Cerebellar cortex (tissue), 1 donor: ENCODE measurements at regions not wholly inside any gene's neighbourhood (a gene's known extent, or its start where the extent isn't known, plus 50 kb on each side); places are given as distances from the start of the nearest gene placed in this dataset.
"Not testable (repeated sequence)": the region's sequence is repeated elsewhere in the genome, so short reads cannot be mapped to it uniquely, and the experiment has no call there.

Source experiments
- DNase-seq: peaks from one replicate; pipeline ENCODE4 v3.0.0-alpha.2; 2015; ENCODE audit warnings: low spot score

DNA sequence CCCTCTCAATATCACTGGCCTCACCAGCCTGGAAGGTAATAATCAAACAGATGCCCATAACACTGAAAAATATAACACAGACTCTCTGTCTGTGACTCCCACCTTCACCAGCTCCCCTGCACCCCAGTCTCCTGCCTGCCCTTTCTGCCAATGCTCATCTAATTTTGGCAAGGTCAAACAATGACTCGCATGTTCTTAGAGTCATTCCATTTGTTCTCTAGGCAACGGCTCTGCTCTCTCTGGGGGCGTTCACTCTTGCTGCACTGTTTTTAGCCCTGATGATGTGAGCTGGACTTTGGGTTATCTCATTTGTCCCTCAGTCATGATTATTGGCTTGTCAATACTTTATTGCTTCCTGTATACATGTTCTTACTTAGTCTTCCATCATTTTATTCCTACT is 691.8 kb downstream of the FLRT2 start:
- no peak for DNase-seq

GRCh38 chr14:86221000-86221399 is 691.1 kb downstream of the FLRT2 start:
- DNase-seq, result no peak

DNA sequence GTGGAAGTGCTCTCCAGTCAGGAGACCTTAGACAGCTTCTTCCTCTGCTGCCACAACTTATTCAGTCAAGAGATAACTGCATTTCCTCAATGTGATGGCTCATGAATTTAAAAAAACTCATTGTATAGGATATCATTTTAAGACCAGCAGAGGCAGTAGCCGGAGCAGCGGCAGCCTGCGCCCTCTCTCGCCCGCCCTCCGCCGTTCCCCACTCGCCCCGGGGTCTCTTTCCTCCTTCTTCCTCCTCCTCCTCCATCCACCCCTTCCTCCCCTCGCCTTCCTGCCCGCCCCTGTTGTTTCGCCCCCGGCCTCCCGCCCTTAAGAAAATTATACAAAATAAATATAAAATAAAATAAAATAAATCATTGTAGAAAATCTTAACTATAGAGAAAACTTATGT is 687.6 kb downstream of the FLRT2 start:
- DNase-seq, result no peak

DNA sequence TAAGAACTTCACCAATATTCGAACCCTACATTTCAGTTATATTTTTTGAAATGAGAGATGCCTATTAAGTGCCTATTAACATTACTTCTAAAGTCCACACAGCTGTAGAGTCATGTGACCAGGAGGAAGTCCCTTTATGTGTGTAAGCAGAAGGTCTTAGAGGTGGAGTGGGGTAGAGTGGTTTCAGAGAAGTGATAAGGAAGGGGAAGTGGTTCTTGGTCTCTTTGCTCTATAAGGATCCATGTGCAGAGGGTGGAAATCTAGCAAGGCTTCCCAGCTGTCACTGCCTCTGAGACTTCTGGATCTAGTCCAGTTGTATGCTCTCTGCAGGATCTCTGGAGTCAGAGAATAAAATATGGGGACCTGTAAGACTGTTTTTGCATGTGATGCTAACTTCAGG is 673.9 kb downstream of the FLRT2 start:
- no peak for DNase-seq

DNA sequence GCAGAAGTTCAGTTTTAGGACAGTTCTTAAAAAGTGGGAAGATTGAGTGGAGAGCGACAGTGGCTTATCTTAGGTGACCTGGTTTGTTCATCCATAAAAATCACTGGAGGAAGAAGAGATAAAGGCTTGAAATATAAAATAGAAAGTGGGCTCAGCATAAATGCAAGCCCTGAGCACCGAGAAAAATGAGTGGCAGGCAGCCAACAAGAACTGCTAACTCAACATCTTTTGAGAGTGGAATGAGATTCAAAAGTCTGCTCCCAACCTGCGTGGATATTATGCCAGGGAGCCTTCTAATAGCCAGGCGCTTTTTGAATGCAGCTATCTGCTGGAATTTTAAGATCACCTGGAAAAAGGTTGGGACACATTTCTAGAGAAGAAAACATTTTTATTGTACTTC is 666.5 kb downstream of the FLRT2 start:
- no peak for DNase-seq

DNA sequence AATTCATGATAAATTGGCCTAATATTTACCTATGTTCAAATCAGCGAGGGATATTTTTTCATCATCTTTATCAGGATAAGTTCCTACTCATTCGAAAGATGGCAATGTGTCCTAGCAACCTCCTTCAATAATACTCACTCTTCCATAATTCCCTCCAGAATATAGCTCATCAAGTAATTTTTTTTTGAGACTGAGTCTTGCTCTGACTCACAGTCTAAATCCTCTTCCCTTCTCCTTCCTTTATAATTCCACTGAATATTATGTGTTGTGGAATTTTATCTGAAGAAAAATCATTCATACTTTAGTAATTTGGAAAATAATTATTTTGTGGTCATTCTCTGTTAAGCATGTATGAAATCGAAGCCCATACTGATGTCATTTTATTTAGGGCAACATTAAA is 663.8 kb downstream of the FLRT2 start:
- DNase-seq, result no peak

DNA sequence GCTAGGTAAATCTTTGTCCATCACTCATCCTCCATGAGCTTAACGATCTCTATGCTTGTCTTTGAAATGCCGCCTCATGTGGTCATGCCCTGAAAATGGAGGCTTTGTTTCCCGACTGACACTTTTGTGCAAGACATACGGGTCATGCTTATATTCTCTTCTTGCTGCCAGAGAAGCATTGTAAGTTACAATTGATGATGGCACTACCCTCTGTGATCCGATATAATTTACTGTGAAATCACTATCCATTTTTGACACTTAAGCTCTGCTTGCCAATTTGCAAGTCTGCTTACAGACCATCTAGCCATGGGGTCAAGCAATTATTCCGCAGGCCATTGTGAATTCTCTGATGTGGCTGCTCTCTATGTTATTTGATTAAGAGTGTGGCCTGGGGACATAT is 650.0 kb downstream of the FLRT2 start:
- DNase-seq, result no peak

DNA sequence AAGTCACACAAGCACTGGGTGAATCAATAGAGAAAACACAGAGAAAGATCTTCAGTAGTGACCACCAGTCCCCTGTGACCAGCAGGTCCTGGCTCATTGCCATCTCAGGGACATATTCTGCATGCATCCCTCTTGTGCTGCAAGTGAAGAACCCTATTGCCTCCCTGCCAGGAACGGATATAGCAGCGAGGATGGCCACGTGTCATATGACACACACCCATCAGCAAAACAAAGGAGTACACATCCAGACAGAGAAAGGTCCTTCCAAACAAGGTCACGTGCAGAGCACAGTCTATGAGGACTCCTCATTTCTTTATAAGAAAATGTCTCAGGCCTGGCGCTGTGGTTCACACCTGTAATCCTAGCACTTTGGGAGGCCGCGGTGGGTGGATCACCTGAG is 638.4 kb downstream of the FLRT2 start:
- DNase-seq, result no peak

DNA sequence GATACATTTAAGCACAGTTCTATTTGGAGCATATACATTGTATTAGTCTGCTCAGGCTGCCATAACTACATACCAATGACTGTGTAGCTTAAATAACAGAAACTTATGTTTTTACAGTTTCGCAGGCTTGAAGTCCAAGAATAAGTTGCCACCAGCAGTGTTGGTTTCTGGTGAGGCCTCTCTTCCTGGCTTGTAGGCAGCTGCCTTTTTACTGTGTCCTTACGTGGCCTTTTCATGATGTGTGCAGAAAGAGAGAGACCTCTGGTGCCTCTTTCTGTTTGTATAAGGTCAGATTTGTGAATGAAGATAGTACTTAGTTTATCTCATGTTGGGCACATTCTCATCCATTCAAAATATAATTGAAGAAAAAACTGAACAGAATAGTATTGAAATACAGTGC is 636.6 kb downstream of the FLRT2 start:
- DNase-seq, result no peak

DNA sequence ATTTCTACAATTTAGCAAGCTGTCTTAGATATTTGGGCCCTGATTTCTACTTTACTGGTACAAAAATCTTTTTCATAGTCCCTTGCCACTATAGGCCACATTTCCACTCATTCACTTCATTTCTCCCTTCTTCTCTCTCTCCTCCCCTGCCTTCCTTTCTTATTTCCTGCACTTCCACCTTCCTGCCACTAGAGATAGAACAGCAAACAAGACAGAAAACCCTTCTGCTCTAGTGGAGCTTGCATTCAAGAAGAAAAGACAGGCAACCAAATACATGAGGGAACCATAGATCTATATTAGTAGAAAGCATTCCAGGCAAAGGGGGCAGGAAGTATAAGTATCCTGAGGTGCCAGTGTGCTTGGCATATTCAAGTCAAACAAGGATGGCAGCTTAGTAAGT is 623.5 kb downstream of the FLRT2 start:
- DNase-seq, result no peak

DNA sequence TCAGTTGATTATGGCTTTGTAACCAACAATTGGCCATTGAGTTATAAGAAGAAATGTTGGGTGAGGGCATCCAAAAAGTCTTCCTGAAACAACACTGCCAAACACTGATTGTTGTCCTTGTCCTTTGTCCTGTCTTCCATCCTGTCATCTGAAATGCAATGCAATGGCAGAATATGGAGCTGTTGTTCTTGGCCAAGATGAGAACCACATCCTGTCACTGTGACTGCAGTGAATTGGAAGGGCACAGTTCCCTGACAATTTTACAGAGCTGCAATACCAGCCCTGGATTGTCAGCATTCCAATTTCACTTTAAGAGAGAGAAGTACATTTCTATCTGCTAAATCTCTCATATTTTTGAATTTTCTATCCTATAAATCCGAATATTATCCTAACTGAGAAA is 613.3 kb downstream of the FLRT2 start:
- DNase-seq, result no peak

DNA sequence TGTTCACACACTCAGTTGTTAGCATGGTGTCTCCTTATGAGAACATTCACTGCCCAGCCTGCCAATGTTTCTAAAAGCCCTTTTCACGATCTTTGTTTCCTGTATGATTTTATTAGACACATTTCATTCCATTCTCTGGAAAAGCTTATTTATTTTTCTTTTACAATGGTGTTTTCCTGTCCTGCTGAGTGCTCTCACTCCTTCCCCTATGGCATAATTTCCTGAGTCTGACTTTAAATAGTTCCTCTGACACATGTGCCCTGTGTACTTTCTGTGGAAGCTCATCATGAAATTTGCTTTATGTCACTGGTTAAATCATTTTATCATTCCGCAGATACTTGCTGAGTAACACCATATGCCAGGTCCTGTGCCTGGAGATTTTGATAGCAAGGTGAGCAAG is 612.0 kb downstream of the FLRT2 start:
- no peak for DNase-seq

- no peak for DNase-seq
Observed at GRCh38 chr14:86129426-86129825, 599.5 kb downstream of the FLRT2 start.

DNA sequence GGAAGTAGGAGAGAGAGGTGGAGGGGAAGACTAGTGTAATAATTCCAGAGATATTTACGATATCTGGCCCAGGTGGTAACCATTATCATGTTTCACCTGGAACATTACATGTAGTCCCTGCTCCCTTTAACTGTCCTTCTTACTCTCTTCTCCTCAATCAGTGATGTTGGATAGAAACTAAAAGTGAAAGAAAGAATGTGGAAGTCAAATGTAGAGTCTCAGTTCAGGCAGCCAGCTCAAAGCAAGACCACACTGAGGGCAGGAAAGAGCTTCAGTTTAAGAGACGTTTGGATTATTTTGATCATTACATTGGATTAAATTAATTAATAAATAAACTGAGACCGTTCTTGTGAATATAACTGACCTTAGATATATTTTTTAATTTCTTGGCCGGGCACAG is 594.4 kb downstream of the FLRT2 start:
- no peak for DNase-seq

- DNase-seq, result no peak
Observed at GRCh38 chr14:86115972-86116371, 586.0 kb downstream of the FLRT2 start.

- DNase-seq, result not testable (repeated sequence)
Observed at GRCh38 chr14:86110871-86111270, 580.9 kb downstream of the FLRT2 start.

DNA sequence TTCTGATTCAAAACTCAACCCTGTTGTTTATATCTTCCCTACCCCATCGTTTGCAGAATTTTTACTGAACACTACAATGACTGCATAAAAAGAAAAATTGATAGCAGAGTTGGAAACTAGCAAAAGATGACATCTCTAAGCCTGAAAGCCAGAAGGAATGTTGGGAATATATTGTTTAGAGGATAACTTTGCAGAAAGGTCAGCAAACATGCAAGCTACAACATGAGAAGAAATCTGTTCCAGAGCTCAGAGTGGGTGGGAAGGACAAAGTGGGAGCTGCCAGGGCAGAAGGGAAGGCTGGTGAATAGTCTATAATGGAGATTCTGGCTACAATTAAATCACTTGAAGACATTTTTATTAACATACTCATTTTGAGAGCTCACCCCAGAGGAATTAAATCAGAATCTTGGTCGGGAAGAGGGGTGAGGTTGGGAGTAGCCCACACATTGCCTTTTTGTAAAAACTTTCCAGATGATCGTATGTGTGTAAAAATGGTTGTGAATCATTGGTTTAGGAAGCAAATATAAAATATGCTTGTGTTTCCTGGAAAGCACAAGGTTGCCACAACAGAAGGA is 574.8 kb downstream of the FLRT2 start:
- DNase-seq, result no peak

DNA sequence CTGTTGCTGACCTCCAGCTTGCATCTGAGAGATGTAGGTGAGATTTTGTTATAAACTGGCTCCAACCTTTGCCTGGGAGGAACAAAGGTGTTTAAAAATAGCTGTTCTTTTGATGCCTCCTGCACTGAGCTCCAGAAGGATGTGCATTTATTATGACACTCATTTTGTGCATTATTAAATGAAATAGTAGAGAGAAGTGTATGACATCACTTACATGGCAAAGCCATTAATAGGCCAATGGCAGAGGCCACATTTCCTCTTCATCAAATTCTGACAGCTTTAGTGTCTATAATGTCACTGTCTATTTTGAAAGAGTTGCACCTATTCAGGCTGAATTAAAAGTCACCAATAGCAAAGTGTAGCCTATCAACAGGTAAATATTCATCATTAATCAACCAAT is 564.6 kb downstream of the FLRT2 start:
- DNase-seq, result no peak

DNA sequence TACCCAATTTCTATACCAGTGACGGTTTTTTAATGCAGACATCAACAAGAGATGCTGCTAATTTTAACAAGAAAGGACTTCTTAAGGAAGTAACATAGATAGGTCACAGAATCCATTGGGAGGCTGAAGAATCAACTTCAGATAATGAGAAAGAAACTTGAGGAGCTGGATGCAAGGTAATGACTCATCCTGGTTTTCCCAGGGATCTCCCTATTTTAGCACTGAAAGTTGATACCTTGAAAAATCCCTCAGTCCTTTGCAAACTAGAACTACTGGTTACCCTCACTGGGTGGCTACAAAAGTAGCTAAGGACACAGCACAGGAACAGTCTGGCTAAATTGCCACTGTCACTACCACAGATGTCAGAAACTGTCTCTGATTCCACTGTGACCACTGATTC is 561.9 kb downstream of the FLRT2 start:
- no peak for DNase-seq

DNA sequence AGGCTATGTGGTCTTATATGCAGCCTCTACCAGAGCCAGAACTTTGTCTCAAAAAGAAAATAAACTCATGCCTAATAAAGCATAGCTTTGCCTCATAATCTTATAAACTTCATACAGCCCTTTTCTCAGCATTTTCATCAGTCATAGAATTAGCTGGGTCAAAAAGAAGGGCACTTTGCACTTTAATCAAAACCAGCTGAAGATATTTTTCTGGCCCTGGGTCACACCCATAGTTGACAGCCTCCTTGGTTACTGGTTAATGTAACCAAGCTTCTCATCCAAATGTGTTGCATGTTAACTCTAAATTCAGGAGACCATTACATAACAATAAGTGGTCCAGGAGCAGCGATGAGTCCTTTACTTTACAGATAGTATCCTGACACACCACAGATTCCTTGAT is 558.2 kb downstream of the FLRT2 start:
- DNase-seq, result no peak

GRCh38 chr14:86087377-86087776 is 557.4 kb downstream of the FLRT2 start:
- DNase-seq, result no peak

GRCh38 chr14:86086962-86087361 is 557.0 kb downstream of the FLRT2 start:
- no peak for DNase-seq

GRCh38 chr14:86084097-86084496 is 554.2 kb downstream of the FLRT2 start:
- no peak for DNase-seq

DNA sequence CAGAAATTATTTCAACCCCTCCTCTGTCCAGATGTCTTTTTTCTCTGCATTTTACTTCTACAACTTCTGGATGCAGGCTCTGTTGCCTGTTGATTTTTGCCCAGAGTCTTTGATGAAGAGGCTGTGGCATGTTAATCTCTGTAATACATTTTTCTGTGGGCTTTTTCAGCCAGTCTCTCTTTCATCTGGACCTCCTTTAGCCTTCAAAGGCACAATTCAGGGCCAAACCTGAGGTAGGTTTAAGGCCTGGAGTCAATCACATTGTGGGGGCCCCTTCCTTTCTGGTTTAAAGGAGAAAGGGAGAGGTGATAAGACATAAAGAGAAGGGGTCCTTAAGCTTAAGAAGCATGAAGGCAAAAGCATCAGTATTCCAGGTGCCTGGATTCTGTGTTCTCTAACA is 553.7 kb downstream of the FLRT2 start:
- no peak for DNase-seq
